ENCODE measurements at regions not wholly inside any gene's neighbourhood (a gene's known extent, or its start where the extent isn't known, plus 50 kb on each side); places are given as distances from the start of the nearest gene placed in this dataset.

DNA sequence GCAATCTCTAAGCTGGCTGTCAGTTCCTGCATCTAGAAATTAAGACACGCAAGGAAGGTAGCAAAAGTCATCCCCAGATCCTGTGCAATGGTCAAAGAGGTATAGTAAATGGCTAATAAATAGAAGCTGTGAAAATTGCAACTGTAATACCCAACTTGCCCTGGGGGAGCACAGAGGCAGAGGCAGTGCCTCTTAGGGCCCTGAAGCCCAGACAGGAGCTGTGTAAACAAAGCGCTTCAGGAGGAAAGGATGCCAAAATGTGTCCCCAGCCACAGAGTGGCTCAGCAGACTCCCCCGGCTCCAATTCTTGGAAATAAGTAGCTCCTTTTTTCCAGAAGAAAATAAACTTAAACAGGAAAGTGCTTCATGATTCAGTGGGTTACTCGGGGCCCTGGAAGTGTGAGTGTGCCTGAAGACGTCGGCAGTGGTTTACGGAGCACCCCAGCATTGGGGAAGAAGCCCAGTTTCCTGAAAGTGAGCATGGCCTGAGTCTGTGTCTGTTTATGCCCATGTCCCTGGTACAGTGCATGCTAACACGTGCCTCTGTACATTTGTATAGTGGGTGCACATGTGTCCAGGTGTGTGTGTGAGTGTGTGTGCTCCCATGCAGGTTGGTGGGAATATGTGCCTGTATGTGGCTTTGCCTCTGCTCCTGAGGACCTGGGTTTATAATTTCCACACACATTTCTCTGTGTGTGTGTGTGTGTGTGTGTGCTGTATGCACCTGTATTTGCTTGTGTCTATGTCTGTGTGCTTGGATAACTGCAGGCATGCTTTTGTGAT lies 246.7 kb downstream of the MAFB start:
- H2AFZ ChIP-seq: peak overlapping the region; percentile 96
- no peaks in the 10 kb centered on the region for H3K27me3 ChIP-seq (ENCODE audit: insufficient read depth)
- Mint-ChIP-seq H3K9me3 (no peaks in the 10 kb centered on the region), H3K36me3 (ENCODE audit: low read depth) (no peaks in the 10 kb centered on the region), H3K27ac (peak overlapping the region; percentile 75; the same call in 1 of the 2 replicates), H3K4me1 (peaks cover 34% of the 10 kb centered on the region), H3K27me3 (ENCODE audit: insufficient read depth, low read depth, poor library complexity) (peaks cover 6% of the 10 kb centered on the region), H3K4me3 (no peak overlapping the region)
- H3K4me3 ChIP-seq: no peak overlapping the region
- no peaks in the 10 kb centered on the region for H4K20me1 ChIP-seq (replicated peaks; ENCODE audit: insufficient read depth)
- no peaks in the 10 kb centered on the region for H3K4me1 ChIP-seq (ENCODE audit: insufficient read depth)
- H3K79me2 ChIP-seq (replicated peaks; ENCODE audit: insufficient read depth): no peaks in the 10 kb centered on the region
- H3K27ac ChIP-seq (ENCODE audit: low read depth): no peak overlapping the region
- H3K36me3 ChIP-seq (ENCODE audit: insufficient read depth): no peaks in the 10 kb centered on the region
- DNase-seq (ENCODE audit: low spot score) (peak; percentile 67), ATAC-seq (peak; percentile 95)
- H3K4me2 ChIP-seq: no peak overlapping the region
- H3K9me2 ChIP-seq (ENCODE audit: insufficient read depth): peaks cover 15% of the 10 kb centered on the region
- H3F3A ChIP-seq (replicated peaks; ENCODE audit: low read depth): no peaks in the 10 kb centered on the region
- TF ChIP-seq, protein P1, sequence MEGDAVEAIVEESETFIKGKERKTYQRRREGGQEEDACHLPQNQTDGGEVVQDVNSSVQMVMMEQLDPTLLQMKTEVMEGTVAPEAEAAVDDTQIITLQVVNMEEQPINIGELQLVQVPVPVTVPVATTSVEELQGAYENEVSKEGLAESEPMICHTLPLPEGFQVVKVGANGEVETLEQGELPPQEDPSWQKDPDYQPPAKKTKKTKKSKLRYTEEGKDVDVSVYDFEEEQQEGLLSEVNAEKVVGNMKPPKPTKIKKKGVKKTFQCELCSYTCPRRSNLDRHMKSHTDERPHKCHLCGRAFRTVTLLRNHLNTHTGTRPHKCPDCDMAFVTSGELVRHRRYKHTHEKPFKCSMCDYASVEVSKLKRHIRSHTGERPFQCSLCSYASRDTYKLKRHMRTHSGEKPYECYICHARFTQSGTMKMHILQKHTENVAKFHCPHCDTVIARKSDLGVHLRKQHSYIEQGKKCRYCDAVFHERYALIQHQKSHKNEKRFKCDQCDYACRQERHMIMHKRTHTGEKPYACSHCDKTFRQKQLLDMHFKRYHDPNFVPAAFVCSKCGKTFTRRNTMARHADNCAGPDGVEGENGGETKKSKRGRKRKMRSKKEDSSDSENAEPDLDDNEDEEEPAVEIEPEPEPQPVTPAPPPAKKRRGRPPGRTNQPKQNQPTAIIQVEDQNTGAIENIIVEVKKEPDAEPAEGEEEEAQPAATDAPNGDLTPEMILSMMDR (conservative IDR thresholded peaks at IDR 0.05; ENCODE audit: low read depth in 2 of 2): peak in 1 of 2 experiments; percentile 52; a peak in 2 of 4 replicates
- TF ChIP-seq CREB1 (CRISPR knock-in tag; IDR thresholded peaks at IDR 0.05; ENCODE audit: low read depth): no peak

DNA sequence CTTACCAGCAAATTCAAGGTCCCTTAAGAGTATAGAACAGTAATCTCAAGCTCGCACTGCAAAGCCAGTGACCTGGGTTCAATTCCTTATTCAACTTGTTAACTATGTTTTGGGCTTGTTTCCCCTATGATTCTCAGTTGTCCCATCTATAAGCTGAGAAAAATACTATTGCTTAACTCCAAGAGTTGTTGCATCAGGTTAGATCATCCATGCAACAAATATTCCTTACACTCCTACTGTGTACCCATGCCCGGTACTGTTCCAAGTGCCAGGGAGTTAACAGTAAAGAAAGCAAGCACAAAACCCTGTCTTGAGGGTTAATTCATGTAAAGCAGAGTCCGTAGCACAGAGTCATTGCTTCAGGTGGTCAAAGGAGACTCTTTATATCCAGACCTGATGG lies 247.3 kb downstream of the MAFB start:
- H3K4me3 ChIP-seq: no peak overlapping the region
- Mint-ChIP-seq H3K27me3 (ENCODE audit: insufficient read depth, low read depth, poor library complexity) (peaks cover 1% of the 10 kb centered on the region), H3K9me3 (no peaks in the 10 kb centered on the region), H3K4me1 (peaks cover 28% of the 10 kb centered on the region), H3K36me3 (ENCODE audit: low read depth) (no peaks in the 10 kb centered on the region), H3K4me3 (no peak overlapping the region), H3K27ac (no peak overlapping the region)
- no peaks in the 10 kb centered on the region for H3K4me1 ChIP-seq (ENCODE audit: insufficient read depth)
- no peaks in the 10 kb centered on the region for H3F3A ChIP-seq (replicated peaks; ENCODE audit: low read depth)
- H3K4me2 ChIP-seq: no peak overlapping the region
- peak overlapping the region; percentile 96; the same call in 1 of the 2 replicates for H2AFZ ChIP-seq
- no peaks in the 10 kb centered on the region for H4K20me1 ChIP-seq (replicated peaks; ENCODE audit: insufficient read depth)
- no peaks in the 10 kb centered on the region for H3K36me3 ChIP-seq (ENCODE audit: insufficient read depth)
- H3K9me2 ChIP-seq (ENCODE audit: insufficient read depth): peaks cover 14% of the 10 kb centered on the region
- no peak for DNase-seq (ENCODE audit: low spot score)
- no peak overlapping the region for H3K27ac ChIP-seq (ENCODE audit: low read depth)
- no peaks in the 10 kb centered on the region for H3K27me3 ChIP-seq (ENCODE audit: insufficient read depth)
- ATAC-seq: no peak
- H3K79me2 ChIP-seq (replicated peaks; ENCODE audit: insufficient read depth): no peaks in the 10 kb centered on the region
- no peak for TF ChIP-seq ZNF114 (CRISPR knock-in tag; IDR thresholded peaks at IDR 0.05)
- TF ChIP-seq POLR2AphosphoS5 (IDR thresholded peaks at IDR 0.05; ENCODE audit: low read depth): no peak
- TF ChIP-seq, protein P1 (conservative IDR thresholded peaks at IDR 0.05; ENCODE audit: low read depth in 2 of 2): no peak
- TF ChIP-seq, protein P2, sequence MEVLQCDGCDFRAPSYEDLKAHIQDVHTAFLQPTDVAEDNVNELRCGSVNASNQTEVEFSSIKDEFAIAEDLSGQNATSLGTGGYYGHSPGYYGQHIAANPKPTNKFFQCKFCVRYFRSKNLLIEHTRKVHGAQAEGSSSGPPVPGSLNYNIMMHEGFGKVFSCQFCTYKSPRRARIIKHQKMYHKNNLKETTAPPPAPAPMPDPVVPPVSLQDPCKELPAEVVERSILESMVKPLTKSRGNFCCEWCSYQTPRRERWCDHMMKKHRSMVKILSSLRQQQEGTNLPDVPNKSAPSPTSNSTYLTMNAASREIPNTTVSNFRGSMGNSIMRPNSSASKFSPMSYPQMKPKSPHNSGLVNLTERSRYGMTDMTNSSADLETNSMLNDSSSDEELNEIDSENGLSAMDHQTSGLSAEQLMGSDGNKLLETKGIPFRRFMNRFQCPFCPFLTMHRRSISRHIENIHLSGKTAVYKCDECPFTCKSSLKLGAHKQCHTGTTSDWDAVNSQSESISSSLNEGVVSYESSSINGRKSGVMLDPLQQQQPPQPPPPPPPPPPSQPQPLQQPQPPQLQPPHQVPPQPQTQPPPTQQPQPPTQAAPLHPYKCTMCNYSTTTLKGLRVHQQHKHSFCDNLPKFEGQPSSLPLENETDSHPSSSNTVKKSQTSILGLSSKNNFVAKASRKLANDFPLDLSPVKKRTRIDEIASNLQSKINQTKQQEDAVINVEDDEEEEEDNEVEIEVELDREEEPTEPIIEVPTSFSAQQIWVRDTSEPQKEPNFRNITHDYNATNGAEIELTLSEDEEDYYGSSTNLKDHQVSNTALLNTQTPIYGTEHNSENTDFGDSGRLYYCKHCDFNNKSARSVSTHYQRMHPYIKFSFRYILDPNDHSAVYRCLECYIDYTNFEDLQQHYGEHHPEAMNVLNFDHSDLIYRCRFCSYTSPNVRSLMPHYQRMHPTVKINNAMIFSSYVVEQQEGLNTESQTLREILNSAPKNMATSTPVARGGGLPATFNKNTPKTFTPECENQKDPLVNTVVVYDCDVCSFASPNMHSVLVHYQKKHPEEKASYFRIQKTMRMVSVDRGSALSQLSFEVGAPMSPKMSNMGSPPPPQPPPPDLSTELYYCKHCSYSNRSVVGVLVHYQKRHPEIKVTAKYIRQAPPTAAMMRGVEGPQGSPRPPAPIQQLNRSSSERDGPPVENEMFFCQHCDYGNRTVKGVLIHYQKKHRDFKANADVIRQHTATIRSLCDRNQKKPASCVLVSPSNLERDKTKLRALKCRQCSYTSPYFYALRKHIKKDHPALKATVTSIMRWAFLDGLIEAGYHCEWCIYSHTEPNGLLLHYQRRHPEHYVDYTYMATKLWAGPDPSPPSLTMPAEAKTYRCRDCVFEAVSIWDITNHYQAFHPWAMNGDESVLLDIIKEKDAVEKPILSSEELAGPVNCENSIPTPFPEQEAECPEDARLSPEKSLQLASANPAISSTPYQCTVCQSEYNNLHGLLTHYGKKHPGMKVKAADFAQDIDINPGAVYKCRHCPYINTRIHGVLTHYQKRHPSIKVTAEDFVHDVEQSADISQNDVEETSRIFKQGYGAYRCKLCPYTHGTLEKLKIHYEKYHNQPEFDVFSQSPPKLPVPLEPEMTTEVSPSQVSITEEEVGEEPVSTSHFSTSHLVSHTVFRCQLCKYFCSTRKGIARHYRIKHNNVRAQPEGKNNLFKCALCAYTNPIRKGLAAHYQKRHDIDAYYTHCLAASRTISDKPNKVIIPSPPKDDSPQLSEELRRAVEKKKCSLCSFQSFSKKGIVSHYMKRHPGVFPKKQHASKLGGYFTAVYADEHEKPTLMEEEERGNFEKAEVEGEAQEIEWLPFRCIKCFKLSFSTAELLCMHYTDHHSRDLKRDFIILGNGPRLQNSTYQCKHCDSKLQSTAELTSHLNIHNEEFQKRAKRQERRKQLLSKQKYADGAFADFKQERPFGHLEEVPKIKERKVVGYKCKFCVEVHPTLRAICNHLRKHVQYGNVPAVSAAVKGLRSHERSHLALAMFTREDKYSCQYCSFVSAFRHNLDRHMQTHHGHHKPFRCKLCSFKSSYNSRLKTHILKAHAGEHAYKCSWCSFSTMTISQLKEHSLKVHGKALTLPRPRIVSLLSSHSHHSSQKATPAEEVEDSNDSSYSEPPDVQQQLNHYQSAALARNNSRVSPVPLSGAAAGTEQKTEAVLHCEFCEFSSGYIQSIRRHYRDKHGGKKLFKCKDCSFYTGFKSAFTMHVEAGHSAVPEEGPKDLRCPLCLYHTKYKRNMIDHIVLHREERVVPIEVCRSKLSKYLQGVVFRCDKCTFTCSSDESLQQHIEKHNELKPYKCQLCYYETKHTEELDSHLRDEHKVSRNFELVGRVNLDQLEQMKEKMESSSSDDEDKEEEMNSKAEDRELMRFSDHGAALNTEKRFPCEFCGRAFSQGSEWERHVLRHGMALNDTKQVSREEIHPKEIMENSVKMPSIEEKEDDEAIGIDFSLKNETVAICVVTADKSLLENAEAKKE (CRISPR knock-in tag; IDR thresholded peaks at IDR 0.05): no peak
- no peak for TF ChIP-seq STAT1 (IDR thresholded peaks at IDR 0.05; ENCODE audit: unreplicated experiment)
- no peak for TF ChIP-seq JUNB (IDR thresholded peaks at IDR 0.05; ENCODE audit: unreplicated experiment)
- TF ChIP-seq NANOG (IDR thresholded peaks at IDR 0.05; ENCODE audit: borderline replicate concordance): no peak
- no peak for TF ChIP-seq CREB1 (CRISPR knock-in tag; IDR thresholded peaks at IDR 0.05; ENCODE audit: low read depth)
- no peak for TF ChIP-seq EZH2 (IDR thresholded peaks at IDR 0.05; ENCODE audit: low read depth, unreplicated experiment)
- no peak for TF ChIP-seq EZH2phosphoT487 (IDR thresholded peaks at IDR 0.05; ENCODE audit: unreplicated experiment)
